Left lung (tissue), 4 donors: ENCODE measurements at regions not wholly inside any gene's neighbourhood (a gene's known extent, or its start where the extent isn't known, plus 50 kb on each side); places are given as distances from the start of the nearest gene placed in this dataset.
A peak's percentile ranks its signal among the peaks of the same experiment; 100 is the strongest.

Experiments used
- ATAC-seq: fragments of 200-7000 bp; cut with Tn5 transposase; one replicate; pipeline ENCODE4 v1.9.1; 2020; ENCODE audit warnings: moderate library complexity
- DNase-seq, 4 donors: peaks; one replicate each; pipeline ENCODE4 v3.0.0-alpha.2; 2013 to 2020
- H3K27ac ChIP-seq, 2 donors: fragments of 200-600 bp; sonication (generic) in 1 of 2; one replicate each; pipeline versions ENCODE4 v1.5.0 to v1.8.0; 2020 to 2021
- H3K27me3 ChIP-seq, 2 donors: fragments of 200-600 bp; sonication (generic) in 1 of 2; one replicate each; pipeline versions ENCODE4 v1.5.0 to v1.8.0; 2020 to 2021
- H3K36me3 ChIP-seq, 2 donors: fragments of 200-600 bp; sonication (generic) in 1 of 2; one replicate each; pipeline versions ENCODE4 v1.5.0 to v1.8.0; 2020 to 2021
- H3K4me1 ChIP-seq, 2 donors: fragments of 200-600 bp; one replicate each; pipeline ENCODE4 v1.8.0; 2021
- H3K4me3 ChIP-seq, 2 donors: fragments of 200-600 bp; sonication (generic) in 1 of 2; one replicate each; pipeline versions ENCODE4 v1.5.0 to v1.8.0; 2020 to 2021; ENCODE audit warnings: mild to moderate bottlenecking in 1 of 2
- H3K9me3 ChIP-seq, 2 donors: fragments of 200-600 bp; sonication (generic) in 1 of 2; one replicate each; pipeline versions ENCODE4 v1.5.0 to v1.8.0; 2020 to 2021
- intact Hi-C, 2 donors: fragments of 100-400 bp; cut with DNase I; formaldehyde crosslinking; loops; one replicate each; pipeline versions ENCODE4 v1.11.2 to v1.14.2; 2022
- TF ChIP-seq, protein P1 (sequence below), 2 donors: fragments of 200-600 bp; sonication (generic) in 1 of 2; IDR thresholded peaks; one replicate each; pipeline versions ENCODE4 v1.5.0 to v1.8.0; 2021; ENCODE audit warnings: antibody characterized with exemption in 2 of 2
- donor health status: DM: no; HTN: yes; CAD: no.
- donor health status: DM: no; HTN: no; CAD: no.

- no peaks in the 10 kb centered on the region for H3K27me3 ChIP-seq
- TF ChIP-seq, protein P1, sequence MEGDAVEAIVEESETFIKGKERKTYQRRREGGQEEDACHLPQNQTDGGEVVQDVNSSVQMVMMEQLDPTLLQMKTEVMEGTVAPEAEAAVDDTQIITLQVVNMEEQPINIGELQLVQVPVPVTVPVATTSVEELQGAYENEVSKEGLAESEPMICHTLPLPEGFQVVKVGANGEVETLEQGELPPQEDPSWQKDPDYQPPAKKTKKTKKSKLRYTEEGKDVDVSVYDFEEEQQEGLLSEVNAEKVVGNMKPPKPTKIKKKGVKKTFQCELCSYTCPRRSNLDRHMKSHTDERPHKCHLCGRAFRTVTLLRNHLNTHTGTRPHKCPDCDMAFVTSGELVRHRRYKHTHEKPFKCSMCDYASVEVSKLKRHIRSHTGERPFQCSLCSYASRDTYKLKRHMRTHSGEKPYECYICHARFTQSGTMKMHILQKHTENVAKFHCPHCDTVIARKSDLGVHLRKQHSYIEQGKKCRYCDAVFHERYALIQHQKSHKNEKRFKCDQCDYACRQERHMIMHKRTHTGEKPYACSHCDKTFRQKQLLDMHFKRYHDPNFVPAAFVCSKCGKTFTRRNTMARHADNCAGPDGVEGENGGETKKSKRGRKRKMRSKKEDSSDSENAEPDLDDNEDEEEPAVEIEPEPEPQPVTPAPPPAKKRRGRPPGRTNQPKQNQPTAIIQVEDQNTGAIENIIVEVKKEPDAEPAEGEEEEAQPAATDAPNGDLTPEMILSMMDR (IDR thresholded peaks at IDR 0.05): no peak
- no peaks in the 10 kb centered on the region for H3K36me3 ChIP-seq
- no peaks in the 10 kb centered on the region for H3K4me1 ChIP-seq
- no peaks in the 10 kb centered on the region for H3K9me3 ChIP-seq
- DNase-seq (peak in 2 of 4 donors; percentile 73 to 82), ATAC-seq (no peak)
- no peak overlapping the region for H3K4me3 ChIP-seq
- intact Hi-C loops: no loop called here
- peak overlapping the region in 1 of 2 donors; percentile 5 for H3K27ac ChIP-seq
Observed at GRCh38 chr2:67560771-67561456, 163.8 kb downstream of the ETAA1 start.

- Histone ChIP-seq H3K9me3 (no peaks in the 10 kb centered on the region), H3K27me3 (no peaks in the 10 kb centered on the region), H3K27ac (peak overlapping the region in 1 of 2 donors; percentile 5), H3K4me3 (no peak overlapping the region), H3K4me1 (no peaks in the 10 kb centered on the region), H3K36me3 (no peaks in the 10 kb centered on the region)
- DNase-seq (peak in 1 of 4 donors; percentile 81), ATAC-seq (peak; percentile 50)
- TF ChIP-seq, protein P1 (IDR thresholded peaks at IDR 0.05): no peak
- intact Hi-C loops: no loop called here
Observed at GRCh38 chr2:67561457-67561965, 164.4 kb downstream of the ETAA1 start.

DNA sequence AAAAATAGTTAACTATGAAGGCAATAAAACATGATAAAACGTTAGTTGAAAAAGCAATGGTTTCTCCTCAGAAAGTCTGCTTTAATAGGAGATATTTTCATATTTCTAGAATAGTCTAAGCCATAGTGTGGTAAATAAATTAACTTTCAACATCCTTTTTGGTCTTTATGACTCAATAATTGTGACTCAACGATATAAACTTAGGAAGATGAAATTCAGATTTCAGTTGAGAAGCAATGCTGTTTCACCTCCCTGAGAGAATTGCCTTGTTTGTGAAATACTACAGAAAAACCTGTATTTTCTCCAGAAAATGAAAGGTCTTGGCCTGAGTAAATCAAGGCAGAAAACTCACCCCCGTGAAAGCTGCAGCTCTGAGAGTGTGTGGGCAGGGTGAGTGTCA lies 166.9 kb downstream of the ETAA1 start:
- DNase-seq: no peak
- no peak for ATAC-seq
- TF ChIP-seq, protein P1 (IDR thresholded peaks at IDR 0.05): no peak
- Histone ChIP-seq H3K4me1 (no peaks in the 10 kb centered on the region), H3K36me3 (no peaks in the 10 kb centered on the region), H3K4me3 (no peak overlapping the region), H3K9me3 (no peaks in the 10 kb centered on the region), H3K27me3 (no peaks in the 10 kb centered on the region), H3K27ac (peak overlapping the region in 1 of 2 donors; percentile 35)
- intact Hi-C loops: no loop called here

DNA sequence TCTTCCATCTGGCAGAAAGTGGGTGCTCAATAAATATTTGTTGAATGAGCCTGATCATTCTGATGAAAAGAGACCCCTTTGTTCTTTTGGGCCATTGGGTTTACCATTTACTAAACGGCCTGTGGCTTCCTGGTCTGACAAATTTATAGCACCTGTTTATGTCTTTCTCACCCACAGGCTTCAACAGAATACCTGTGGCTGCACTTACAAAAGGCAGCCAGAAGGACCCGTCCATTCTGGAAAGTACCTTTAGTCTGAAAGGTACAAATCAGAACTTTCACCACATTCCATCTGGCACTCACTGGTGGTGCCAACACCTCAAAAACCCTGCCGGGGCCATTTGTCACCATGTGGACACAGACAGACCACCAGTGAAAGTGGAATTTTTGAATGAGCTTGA lies 167.5 kb downstream of the ETAA1 start:
- Histone ChIP-seq H3K27me3 (no peaks in the 10 kb centered on the region), H3K27ac (peak overlapping the region in 1 of 2 donors; percentile 35), H3K9me3 (no peaks in the 10 kb centered on the region), H3K36me3 (no peaks in the 10 kb centered on the region), H3K4me3 (no peak overlapping the region), H3K4me1 (no peaks in the 10 kb centered on the region)
- TF ChIP-seq, protein P1 (IDR thresholded peaks at IDR 0.05): no peak
- intact Hi-C loops: no loop called here
- no peak for DNase-seq
- ATAC-seq: no peak

DNA sequence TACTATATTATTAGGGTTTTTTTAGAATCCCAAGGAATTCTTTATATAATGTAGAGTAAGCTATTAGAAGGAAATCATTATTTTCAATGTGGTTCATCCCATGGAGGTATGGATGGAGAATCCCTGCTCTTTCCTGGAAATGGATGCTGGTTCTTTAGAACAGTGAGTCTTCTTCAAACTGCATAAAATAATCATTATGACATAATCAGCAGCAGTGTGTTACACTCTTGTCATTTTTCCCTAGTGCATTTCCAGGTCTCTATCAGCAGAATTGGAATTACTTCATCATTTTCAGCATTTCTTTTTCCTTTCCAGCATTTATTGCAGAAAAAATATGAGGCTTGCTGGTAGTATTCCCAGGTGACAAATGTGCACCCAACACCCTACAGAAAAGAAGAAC lies 168.1 kb downstream of the ETAA1 start:
- intact Hi-C loops: no loop called here
- no peaks in the 10 kb centered on the region for H3K36me3 ChIP-seq
- no peak overlapping the region for H3K27ac ChIP-seq
- ATAC-seq: no peak
- TF ChIP-seq, protein P1 (IDR thresholded peaks at IDR 0.05): no peak
- DNase-seq: no peak
- H3K4me1 ChIP-seq: no peaks in the 10 kb centered on the region
- no peaks in the 10 kb centered on the region for H3K27me3 ChIP-seq
- H3K9me3 ChIP-seq: no peaks in the 10 kb centered on the region
- H3K4me3 ChIP-seq: no peak overlapping the region
